HCT116 (cell line): ENCODE measurements at regions not wholly inside any gene's neighbourhood (a gene's known extent, or its start where the extent isn't known, plus 50 kb on each side); places are given as distances from the start of the nearest gene placed in this dataset.

ENCODE experiments used
- ATAC-seq: fragments of 200-7000 bp; cut with Tn5 transposase; 2 replicates; pipeline ENCODE4 v1.9.1; 2020; ENCODE audit warnings: mild to moderate bottlenecking, moderate library complexity
- BruUV-seq: library from RNA; stranded (reverse); fragments of 400-500 nt; replicated peaks from 2 replicates; lab custom pipeline; 2021; lab: Mats Ljungman, UMichigan
- CTCF ChIA-PET: fragments of 300-600 bp; sonication (Branson Sonifier 250); formaldehyde crosslinking; loops from one replicate; lab custom pipeline; 2021; ENCODE audit warnings: antibody characterized with exemption; lab: Charles Lee
- POLR2A ChIA-PET: fragments of 300-600, 350-600 bp; sonication (Branson Sonifier 250); formaldehyde crosslinking; loops from one replicate; lab custom pipeline; 2021; ENCODE audit warnings: antibody characterized with exemption; lab: Charles Lee
- RAD21 ChIA-PET, 2 experiments: fragments of 300-600 bp; sonication (Branson Sonifier 250); formaldehyde crosslinking; loops; one replicate each; lab custom pipeline; 2023; ENCODE audit warnings: low total read pairs in 2 of 2; ENCODE audit not compliant: uncharacterized antibody in 2 of 2, unreplicated experiment in 2 of 2, low non-redundant PET in 1 of 2; lab: Charles Lee
- DNase-seq: peaks from one replicate; pipeline ENCODE4 v3.0.0-alpha.2; 2010; ENCODE audit warnings: low read depth, low spot score
- H2AFZ ChIP-seq: fragments of 200-600 bp; shearing (Covaris generic), sonication (generic); 2 replicates; pipeline ENCODE4 v1.6.1; 2017; ENCODE audit warnings: low read depth, mixed run types, mixed read lengths, antibody characterized with exemption, low read length; ENCODE audit not compliant: poor library complexity, severe bottlenecking
- H3K27ac ChIP-seq: 2 replicates; pipeline ENCODE4 v1.5.1; 2012; ENCODE audit warnings: low read depth, low read length
- H3K27me3 ChIP-seq: fragments of 200-600 bp; sonication (generic); 2 replicates; pipeline ENCODE4 v1.6.1; 2016; ENCODE audit warnings: mixed run types, low read length, mixed read lengths; ENCODE audit not compliant: insufficient read depth
- H3K36me3 ChIP-seq, 2 experiments: fragments of 200-500 bp in 1 of 2; fragments of 200-600 bp in 1 of 2; sonication (Bioruptor generic) in 1 of 2; sonication (generic) in 1 of 2; 2 replicates each; pipeline versions ENCODE4 v1.5.1 to v1.6.1; 2014 to 2016; ENCODE audit warnings: low read length in 2 of 2, inconsistent platforms in 1 of 2, mixed read lengths in 1 of 2, mixed run types in 1 of 2; ENCODE audit not compliant: insufficient read depth in 2 of 2, control insufficient read depth in 1 of 2
- H3K4me1 ChIP-seq, 2 experiments: fragments of 200-600 bp in 1 of 2; sonication (generic) in 1 of 2; 2 replicates each; pipeline versions ENCODE4 v1.5.1 to v1.6.1; 2012 to 2017; ENCODE audit warnings: low read length in 2 of 2, inconsistent platforms in 1 of 2, mild to moderate bottlenecking in 1 of 2, mixed read lengths in 1 of 2, mixed run types in 1 of 2, moderate library complexity in 1 of 2; ENCODE audit not compliant: insufficient read depth in 2 of 2, control insufficient read depth in 1 of 2
- H3K4me2 ChIP-seq: fragments of 200-600 bp; sonication (generic); 2 replicates; pipeline ENCODE4 v1.6.1; 2017; ENCODE audit warnings: mixed run types, low read length, mixed read lengths
- H3K4me3 ChIP-seq, 2 experiments: fragments of 200-600 bp in 1 of 2; sonication (generic) in 1 of 2; replicated peaks in 1 of 2; 2 replicates each; pipeline ENCODE4 v1.5.1; 2011 to 2016; ENCODE audit warnings: low read length in 2 of 2, control low read depth in 1 of 2, low read depth in 1 of 2, mild to moderate bottlenecking in 1 of 2, mixed read lengths in 1 of 2, mixed run types in 1 of 2
- H3K79me2 ChIP-seq: fragments of 200-600 bp; sonication (generic); 2 replicates; pipeline ENCODE4 v1.6.1; 2017; ENCODE audit warnings: mild to moderate bottlenecking, mixed run types, low read length, moderate library complexity, mixed read lengths; ENCODE audit not compliant: insufficient read depth
- H3K9ac ChIP-seq: fragments of 200-600 bp; sonication (generic); 2 replicates; pipeline ENCODE4 v1.6.1; 2016; ENCODE audit warnings: low read length, mixed read lengths
- H3K9me2 ChIP-seq: fragments of 200-600 bp; sonication (generic), shearing (Covaris generic); 2 replicates; pipeline ENCODE4 v1.6.1; 2017; ENCODE audit warnings: mixed run types, mild to moderate bottlenecking, moderate library complexity; ENCODE audit not compliant: insufficient read depth
- H3K9me3 ChIP-seq, 2 experiments: fragments of 200-500 bp in 1 of 2; fragments of 200-600 bp in 1 of 2; sonication (Bioruptor generic) in 1 of 2; sonication (generic) in 1 of 2; 2 replicates each; pipeline ENCODE4 v1.6.1; 2014 to 2017; ENCODE audit warnings: low read length in 2 of 2, mixed read lengths in 2 of 2, inconsistent platforms in 1 of 2, low read depth in 1 of 2, mild to moderate bottlenecking in 1 of 2, mixed run types in 1 of 2, moderate library complexity in 1 of 2; ENCODE audit not compliant: control insufficient read depth in 1 of 2, insufficient read depth in 1 of 2
- H4K20me1 ChIP-seq: fragments of 200-600 bp; sonication (generic), shearing (Covaris generic); 2 replicates; pipeline ENCODE4 v1.6.1; 2017; ENCODE audit warnings: mixed run types, mild to moderate bottlenecking, moderate library complexity; ENCODE audit not compliant: insufficient read depth
- ELF1 ChIP-seq: IDR thresholded peaks from 2 replicates; pipeline ENCODE4 v1.6.1; 2012; ENCODE audit warnings: low read depth, borderline replicate concordance
- EZH2 ChIP-seq: fragments of 200-600 bp; sonication (generic); IDR thresholded peaks from 2 replicates; pipeline ENCODE4 v1.6.1; 2017; ENCODE audit warnings: antibody characterized with exemption, mixed run types
- EZH2phosphoT487 ChIP-seq: fragments of 200-600 bp; IDR thresholded peaks from 2 replicates; pipeline ENCODE4 v1.6.1; 2018; ENCODE audit warnings: antibody characterized with exemption, borderline replicate concordance
- RAD21 ChIP-seq: IDR thresholded peaks from 2 replicates; pipeline ENCODE4 v1.6.1; 2012; ENCODE audit warnings: low read depth, mild to moderate bottlenecking
- SIN3A ChIP-seq: IDR thresholded peaks from 2 replicates; pipeline ENCODE4 v1.6.1; 2012; ENCODE audit warnings: low read depth
- SP1 ChIP-seq: IDR thresholded peaks from 2 replicates; pipeline ENCODE4 v1.6.1; 2012; ENCODE audit warnings: low read depth
- YY1 ChIP-seq: IDR thresholded peaks from 2 replicates; pipeline ENCODE4 v1.6.1; 2011; ENCODE audit warnings: low read length, low read depth, moderate library complexity, mild to moderate bottlenecking; ENCODE audit not compliant: insufficient replicate concordance; ENCODE audit errors: extremely low read depth
- ZFX ChIP-seq: fragments of 450-650 bp; IDR thresholded peaks from 2 replicates; pipeline ENCODE4 v1.6.1; 2017
- ZNF274 ChIP-seq: fragments of 200-500 bp; sonication (Bioruptor generic); IDR thresholded peaks from 2 replicates; pipeline ENCODE4 v1.6.1; 2014; ENCODE audit warnings: mild to moderate bottlenecking, low read depth, low read length, inconsistent platforms
- intact Hi-C: fragments of 100-400 bp; cut with micrococcal nuclease; formaldehyde crosslinking; loops from 2 replicates; pipeline ENCODE4 v1.10.0; 2022
- TF ChIP-seq, protein P1 (sequence below): IDR thresholded peaks from 2 replicates; pipeline ENCODE4 v1.6.1; 2012; ENCODE audit warnings: low read depth
- TF ChIP-seq, protein P2 (sequence below): IDR thresholded peaks from 2 replicates; pipeline ENCODE4 v1.6.1; 2012
- TF ChIP-seq, protein P3 (sequence below): IDR thresholded peaks from 2 replicates; pipeline ENCODE4 v1.6.1; 2012
- TF ChIP-seq, protein P4 (sequence below), 3 experiments: fragments of 200-600 bp in 1 of 3; sonication (generic) in 1 of 3; IDR thresholded peaks in 2 of 3; conservative IDR thresholded peaks in 1 of 3; 2 replicates each; pipeline ENCODE4 v1.5.1; 2012 to 2017; ENCODE audit warnings: low read depth in 2 of 3, low read length in 2 of 3, antibody characterized with exemption in 1 of 3, borderline replicate concordance in 1 of 3, control low read depth in 1 of 3, mild to moderate bottlenecking in 1 of 3, mixed read lengths in 1 of 3, mixed run types in 1 of 3, moderate library complexity in 1 of 3; ENCODE audit not compliant: insufficient read depth in 1 of 3

DNA sequence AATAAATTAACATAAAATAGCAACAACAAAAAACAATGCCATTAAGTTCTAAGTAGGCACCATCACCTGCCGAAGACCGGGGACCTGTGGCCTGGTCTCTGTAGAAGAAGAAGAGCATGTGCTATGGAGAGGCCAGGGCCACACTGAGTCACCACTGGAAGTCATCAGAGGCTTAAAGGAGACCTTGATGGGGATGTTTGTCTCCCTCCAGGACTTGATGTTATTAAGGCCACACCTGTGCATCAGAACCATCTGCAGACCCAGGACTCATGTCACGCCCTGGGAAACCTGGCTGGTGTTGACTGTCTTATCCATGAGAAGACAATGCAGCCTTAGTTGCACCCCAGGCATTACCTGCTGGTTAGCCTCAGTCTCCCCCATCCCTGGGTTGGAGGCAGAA lies 292.3 kb downstream of the AACS start:
- ChIA-PET RAD21 (no interaction called here), POLR2A (no interaction called here), CTCF (no interaction called here)
- no peak for DNase-seq
- no peaks in the 10 kb centered on the region for H3K9me2 ChIP-seq
- H3K27ac ChIP-seq, result no peak overlapping the region
- peaks cover 18% of the 10 kb centered on the region for H3K27me3 ChIP-seq
- TF ChIP-seq SP1, result no peak
- TF ChIP-seq ZNF274, result no peak
- TF ChIP-seq RAD21, result no peak
- TF ChIP-seq ELF1, result no peak
- TF ChIP-seq EZH2, result no peak
- TF ChIP-seq SIN3A, result no peak
- TF ChIP-seq, protein P1, sequence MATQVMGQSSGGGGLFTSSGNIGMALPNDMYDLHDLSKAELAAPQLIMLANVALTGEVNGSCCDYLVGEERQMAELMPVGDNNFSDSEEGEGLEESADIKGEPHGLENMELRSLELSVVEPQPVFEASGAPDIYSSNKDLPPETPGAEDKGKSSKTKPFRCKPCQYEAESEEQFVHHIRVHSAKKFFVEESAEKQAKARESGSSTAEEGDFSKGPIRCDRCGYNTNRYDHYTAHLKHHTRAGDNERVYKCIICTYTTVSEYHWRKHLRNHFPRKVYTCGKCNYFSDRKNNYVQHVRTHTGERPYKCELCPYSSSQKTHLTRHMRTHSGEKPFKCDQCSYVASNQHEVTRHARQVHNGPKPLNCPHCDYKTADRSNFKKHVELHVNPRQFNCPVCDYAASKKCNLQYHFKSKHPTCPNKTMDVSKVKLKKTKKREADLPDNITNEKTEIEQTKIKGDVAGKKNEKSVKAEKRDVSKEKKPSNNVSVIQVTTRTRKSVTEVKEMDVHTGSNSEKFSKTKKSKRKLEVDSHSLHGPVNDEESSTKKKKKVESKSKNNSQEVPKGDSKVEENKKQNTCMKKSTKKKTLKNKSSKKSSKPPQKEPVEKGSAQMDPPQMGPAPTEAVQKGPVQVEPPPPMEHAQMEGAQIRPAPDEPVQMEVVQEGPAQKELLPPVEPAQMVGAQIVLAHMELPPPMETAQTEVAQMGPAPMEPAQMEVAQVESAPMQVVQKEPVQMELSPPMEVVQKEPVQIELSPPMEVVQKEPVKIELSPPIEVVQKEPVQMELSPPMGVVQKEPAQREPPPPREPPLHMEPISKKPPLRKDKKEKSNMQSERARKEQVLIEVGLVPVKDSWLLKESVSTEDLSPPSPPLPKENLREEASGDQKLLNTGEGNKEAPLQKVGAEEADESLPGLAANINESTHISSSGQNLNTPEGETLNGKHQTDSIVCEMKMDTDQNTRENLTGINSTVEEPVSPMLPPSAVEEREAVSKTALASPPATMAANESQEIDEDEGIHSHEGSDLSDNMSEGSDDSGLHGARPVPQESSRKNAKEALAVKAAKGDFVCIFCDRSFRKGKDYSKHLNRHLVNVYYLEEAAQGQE, result no peak
- TF ChIP-seq, protein P2, sequence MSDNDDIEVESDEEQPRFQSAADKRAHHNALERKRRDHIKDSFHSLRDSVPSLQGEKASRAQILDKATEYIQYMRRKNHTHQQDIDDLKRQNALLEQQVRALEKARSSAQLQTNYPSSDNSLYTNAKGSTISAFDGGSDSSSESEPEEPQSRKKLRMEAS, result no peak
- TF ChIP-seq EZH2phosphoT487, result no peak
- TF ChIP-seq, protein P3, sequence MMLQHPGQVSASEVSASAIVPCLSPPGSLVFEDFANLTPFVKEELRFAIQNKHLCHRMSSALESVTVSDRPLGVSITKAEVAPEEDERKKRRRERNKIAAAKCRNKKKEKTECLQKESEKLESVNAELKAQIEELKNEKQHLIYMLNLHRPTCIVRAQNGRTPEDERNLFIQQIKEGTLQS, result no peak
- no peak for TF ChIP-seq ZFX
- TF ChIP-seq, protein P4, sequence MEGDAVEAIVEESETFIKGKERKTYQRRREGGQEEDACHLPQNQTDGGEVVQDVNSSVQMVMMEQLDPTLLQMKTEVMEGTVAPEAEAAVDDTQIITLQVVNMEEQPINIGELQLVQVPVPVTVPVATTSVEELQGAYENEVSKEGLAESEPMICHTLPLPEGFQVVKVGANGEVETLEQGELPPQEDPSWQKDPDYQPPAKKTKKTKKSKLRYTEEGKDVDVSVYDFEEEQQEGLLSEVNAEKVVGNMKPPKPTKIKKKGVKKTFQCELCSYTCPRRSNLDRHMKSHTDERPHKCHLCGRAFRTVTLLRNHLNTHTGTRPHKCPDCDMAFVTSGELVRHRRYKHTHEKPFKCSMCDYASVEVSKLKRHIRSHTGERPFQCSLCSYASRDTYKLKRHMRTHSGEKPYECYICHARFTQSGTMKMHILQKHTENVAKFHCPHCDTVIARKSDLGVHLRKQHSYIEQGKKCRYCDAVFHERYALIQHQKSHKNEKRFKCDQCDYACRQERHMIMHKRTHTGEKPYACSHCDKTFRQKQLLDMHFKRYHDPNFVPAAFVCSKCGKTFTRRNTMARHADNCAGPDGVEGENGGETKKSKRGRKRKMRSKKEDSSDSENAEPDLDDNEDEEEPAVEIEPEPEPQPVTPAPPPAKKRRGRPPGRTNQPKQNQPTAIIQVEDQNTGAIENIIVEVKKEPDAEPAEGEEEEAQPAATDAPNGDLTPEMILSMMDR (IDR thresholded peaks at IDR 0.05 in 2 of 3, conservative IDR thresholded peaks at IDR 0.05 in 1 of 3; ENCODE audit: borderline replicate concordance in 1 of 3, insufficient read depth in 1 of 3, low read depth in 2 of 3, low read length in 2 of 3), result no peak
- TF ChIP-seq YY1, result no peak
- BruUV-seq, result no TSS peak
- H3K9ac ChIP-seq, result no peak overlapping the region
- no peaks in the 10 kb centered on the region for H3K4me1 ChIP-seq
- no peak overlapping the region for H3K4me2 ChIP-seq
- H3K36me3 ChIP-seq, result no peaks in the 10 kb centered on the region
- no peak for ATAC-seq
- no peaks in the 10 kb centered on the region for H4K20me1 ChIP-seq
- no peak overlapping the region for H3K4me3 ChIP-seq
- no peaks in the 10 kb centered on the region for H3K79me2 ChIP-seq
- H2AFZ ChIP-seq, result no peak overlapping the region
- H3K9me3 ChIP-seq, result peaks cover 0 to 4% of the 10 kb centered on the region in 2 experiments; a peak in 1 of 4 replicates
- intact Hi-C loops, result no loop called here
